WI38 (cell line): ENCODE measurements at regions not wholly inside any gene's neighbourhood (a gene's known extent, or its start where the extent isn't known, plus 50 kb on each side); places are given as distances from the start of the nearest gene placed in this dataset.

ENCODE experiments used
- H3K4me3 ChIP-seq: 2 replicates; pipeline ENCODE4 v1.5.1; 2011; ENCODE audit warnings: low read depth, mild to moderate bottlenecking, control low read depth, low read length
- TF ChIP-seq, protein P1 (sequence below): IDR thresholded peaks from 2 replicates; pipeline ENCODE4 v1.5.1; 2012; ENCODE audit warnings: low read depth, mild to moderate bottlenecking, control low read depth, low read length

DNA sequence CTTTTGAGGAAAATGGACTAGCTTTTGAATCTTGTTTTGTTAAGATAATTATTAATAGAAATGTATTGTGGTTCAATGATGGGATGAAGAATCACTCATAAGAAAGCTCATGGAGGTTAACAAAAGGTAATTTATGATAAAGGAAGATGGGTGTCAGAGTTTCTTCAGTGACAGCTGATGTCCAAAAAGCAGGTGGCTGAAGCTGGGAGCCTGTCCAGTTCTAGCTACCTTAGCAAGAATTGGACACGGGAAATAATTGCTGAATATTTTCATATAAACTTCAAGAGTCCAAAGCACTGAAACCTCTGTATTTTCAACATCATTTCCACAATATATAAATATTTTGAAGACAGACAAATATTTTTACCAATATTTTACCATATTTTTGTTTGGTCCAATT is 1505.8 kb upstream of the SLC39A10 start:
- H3K4me3 ChIP-seq = no peak overlapping the region

DNA sequence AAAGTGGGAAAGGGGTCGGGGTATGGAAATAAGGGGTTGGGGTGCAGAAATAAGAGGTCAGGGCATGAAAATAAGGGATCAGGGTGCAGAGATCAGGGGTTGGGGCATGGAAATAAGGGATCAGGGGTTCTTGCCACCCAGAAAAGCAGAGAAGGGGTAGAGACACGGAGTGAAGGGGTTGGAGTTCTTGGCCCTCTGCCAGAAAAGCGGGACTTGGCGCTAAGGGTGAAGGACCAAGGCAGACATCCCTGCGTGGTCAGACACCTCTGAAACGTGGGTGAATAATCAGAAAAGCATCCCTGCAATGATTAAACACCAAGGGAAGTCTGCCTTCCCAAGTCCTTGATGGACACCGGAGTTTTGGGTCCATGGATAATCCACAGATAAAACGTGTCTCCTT is 1521.6 kb upstream of the SLC39A10 start:
- no peak overlapping the region for H3K4me3 ChIP-seq
- TF ChIP-seq, protein P1, sequence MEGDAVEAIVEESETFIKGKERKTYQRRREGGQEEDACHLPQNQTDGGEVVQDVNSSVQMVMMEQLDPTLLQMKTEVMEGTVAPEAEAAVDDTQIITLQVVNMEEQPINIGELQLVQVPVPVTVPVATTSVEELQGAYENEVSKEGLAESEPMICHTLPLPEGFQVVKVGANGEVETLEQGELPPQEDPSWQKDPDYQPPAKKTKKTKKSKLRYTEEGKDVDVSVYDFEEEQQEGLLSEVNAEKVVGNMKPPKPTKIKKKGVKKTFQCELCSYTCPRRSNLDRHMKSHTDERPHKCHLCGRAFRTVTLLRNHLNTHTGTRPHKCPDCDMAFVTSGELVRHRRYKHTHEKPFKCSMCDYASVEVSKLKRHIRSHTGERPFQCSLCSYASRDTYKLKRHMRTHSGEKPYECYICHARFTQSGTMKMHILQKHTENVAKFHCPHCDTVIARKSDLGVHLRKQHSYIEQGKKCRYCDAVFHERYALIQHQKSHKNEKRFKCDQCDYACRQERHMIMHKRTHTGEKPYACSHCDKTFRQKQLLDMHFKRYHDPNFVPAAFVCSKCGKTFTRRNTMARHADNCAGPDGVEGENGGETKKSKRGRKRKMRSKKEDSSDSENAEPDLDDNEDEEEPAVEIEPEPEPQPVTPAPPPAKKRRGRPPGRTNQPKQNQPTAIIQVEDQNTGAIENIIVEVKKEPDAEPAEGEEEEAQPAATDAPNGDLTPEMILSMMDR = no peak

More for the DNA sequence above, 1505.8 kb upstream of the SLC39A10 start:
- TF ChIP-seq, protein P1 = no peak

DNA sequence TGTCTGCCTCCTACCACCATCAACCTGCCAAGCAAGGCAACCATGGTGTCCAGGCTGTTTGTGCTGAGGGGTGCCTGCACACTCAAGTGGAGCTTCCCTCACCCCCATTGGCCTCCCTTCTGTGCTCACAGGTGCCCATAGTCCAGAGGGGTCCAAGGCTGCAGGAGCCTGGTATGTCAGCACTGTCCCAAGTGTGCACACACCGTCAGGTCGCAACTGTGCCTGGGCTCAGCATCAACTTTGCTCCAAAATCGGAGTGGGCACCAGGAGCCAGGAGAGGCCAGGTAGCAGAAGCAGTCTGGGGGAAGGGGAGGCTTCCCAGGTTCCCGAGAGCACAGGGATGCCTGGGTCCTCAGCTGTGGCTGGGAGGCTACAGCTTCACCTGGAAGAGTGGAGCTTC is 1528.2 kb upstream of the SLC39A10 start:
- TF ChIP-seq, protein P1 = no peak
- no peak overlapping the region for H3K4me3 ChIP-seq

DNA sequence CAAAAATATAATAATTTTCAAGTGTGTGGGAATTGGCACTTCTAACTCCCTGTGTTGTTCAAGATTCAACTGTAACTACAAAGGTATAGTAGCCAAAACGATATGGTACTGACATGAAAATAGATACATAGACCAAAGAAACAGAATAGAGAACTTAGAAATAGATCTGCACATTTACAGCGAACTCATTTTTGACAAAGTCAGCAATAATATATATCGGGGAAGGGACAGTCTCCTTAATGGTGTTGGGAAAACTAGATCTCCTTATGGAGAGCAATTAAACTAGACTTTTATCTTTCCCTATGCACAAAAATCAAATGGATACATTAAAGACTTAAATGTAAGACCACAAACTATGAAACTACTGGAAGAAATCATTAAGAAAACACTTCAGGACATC is 1530.6 kb upstream of the SLC39A10 start:
- no peak overlapping the region for H3K4me3 ChIP-seq
- TF ChIP-seq, protein P1 = no peak

DNA sequence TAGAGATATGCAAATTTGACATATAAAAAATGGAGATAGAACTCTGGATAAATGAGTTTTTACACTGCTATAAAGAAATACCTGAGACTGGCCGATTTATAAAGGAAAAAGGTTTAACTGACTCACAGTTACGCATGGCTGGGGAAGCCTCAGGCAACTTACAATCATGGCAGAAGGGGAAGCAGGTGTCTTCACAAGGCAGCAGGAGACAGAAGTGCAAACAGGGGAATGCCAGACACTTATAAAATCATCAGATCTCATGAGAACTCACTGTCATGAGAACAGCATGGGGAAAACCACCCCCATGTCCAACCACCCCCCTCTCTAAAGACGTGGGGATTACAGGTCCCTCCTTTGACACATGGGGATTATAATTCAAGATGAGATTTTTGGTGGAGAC is 1540.2 kb upstream of the SLC39A10 start:
- TF ChIP-seq, protein P1 = no peak
- H3K4me3 ChIP-seq = no peak overlapping the region

DNA sequence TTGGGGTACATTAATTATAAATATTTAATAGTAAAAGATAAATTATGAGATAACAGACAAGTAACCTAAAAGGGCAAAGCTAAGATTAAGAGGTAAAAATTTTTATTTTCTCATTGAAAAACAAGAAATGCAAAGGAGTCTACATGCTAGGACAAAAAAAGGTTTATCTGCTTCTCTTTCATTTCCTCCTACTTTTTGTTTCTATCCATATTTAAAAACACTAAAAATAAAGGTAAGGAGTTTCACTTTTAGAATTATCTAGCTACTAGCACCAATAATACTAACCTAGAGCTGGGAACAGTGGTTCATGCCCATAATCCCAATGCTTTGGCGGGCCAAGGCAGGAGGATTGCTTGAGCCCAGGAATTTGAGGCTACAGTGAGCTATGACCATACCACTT is 1551.7 kb upstream of the SLC39A10 start:
- no peak overlapping the region for H3K4me3 ChIP-seq
- TF ChIP-seq, protein P1 = no peak

DNA sequence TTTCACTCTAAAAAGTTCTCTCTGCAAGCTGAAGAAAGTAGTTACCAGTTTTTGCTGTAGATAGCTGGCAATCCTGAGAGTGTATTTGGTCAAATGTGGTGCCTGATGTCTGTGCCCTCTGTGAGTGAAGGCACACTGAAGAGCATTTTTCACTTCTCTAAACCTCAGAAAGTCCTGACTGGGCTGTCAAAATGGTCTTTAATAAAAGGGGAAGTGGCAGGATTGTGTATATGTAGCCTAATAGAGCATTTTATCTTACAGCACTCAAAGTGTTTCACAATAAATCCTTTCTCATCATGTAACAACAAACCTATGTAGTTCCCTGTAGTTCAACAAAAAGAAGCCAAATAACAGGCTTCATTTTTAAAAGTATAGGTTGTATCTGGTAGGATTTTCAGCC is 1552.3 kb upstream of the SLC39A10 start:
- no peak overlapping the region for H3K4me3 ChIP-seq
- TF ChIP-seq, protein P1 = no peak
